ENCODE measurements at regions not wholly inside any gene's neighbourhood (a gene's known extent, or its start where the extent isn't known, plus 50 kb on each side); places are given as distances from the start of the nearest gene placed in this dataset.

DNA sequence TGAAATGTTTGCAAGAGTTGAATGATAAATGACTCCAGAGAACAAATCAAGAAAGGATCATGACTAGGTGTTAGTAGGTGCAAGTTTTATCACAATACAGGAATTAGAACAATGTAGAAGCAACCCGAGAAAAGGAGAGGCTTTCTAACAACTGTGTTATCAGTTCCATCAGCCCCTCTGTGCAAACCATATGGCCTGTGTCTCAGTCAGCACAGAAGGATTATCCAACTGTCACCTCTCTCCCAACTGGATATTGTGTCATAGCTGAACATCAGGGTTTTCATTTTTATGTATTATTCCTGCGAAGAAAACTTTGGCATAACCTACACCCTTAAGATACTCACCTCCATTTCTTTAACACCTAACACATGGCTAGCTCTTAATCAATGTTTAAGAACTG is 321.6 kb upstream of the RND3 start:
- TF ChIP-seq, protein P1, sequence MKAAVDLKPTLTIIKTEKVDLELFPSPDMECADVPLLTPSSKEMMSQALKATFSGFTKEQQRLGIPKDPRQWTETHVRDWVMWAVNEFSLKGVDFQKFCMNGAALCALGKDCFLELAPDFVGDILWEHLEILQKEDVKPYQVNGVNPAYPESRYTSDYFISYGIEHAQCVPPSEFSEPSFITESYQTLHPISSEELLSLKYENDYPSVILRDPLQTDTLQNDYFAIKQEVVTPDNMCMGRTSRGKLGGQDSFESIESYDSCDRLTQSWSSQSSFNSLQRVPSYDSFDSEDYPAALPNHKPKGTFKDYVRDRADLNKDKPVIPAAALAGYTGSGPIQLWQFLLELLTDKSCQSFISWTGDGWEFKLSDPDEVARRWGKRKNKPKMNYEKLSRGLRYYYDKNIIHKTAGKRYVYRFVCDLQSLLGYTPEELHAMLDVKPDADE (IDR thresholded peaks at IDR 0.05) = no peak
- TF ChIP-seq, protein P2, sequence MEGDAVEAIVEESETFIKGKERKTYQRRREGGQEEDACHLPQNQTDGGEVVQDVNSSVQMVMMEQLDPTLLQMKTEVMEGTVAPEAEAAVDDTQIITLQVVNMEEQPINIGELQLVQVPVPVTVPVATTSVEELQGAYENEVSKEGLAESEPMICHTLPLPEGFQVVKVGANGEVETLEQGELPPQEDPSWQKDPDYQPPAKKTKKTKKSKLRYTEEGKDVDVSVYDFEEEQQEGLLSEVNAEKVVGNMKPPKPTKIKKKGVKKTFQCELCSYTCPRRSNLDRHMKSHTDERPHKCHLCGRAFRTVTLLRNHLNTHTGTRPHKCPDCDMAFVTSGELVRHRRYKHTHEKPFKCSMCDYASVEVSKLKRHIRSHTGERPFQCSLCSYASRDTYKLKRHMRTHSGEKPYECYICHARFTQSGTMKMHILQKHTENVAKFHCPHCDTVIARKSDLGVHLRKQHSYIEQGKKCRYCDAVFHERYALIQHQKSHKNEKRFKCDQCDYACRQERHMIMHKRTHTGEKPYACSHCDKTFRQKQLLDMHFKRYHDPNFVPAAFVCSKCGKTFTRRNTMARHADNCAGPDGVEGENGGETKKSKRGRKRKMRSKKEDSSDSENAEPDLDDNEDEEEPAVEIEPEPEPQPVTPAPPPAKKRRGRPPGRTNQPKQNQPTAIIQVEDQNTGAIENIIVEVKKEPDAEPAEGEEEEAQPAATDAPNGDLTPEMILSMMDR (conservative IDR thresholded peaks at IDR 0.05; ENCODE audit: low read depth in 2 of 2) = no peak
- TF ChIP-seq, protein P3, sequence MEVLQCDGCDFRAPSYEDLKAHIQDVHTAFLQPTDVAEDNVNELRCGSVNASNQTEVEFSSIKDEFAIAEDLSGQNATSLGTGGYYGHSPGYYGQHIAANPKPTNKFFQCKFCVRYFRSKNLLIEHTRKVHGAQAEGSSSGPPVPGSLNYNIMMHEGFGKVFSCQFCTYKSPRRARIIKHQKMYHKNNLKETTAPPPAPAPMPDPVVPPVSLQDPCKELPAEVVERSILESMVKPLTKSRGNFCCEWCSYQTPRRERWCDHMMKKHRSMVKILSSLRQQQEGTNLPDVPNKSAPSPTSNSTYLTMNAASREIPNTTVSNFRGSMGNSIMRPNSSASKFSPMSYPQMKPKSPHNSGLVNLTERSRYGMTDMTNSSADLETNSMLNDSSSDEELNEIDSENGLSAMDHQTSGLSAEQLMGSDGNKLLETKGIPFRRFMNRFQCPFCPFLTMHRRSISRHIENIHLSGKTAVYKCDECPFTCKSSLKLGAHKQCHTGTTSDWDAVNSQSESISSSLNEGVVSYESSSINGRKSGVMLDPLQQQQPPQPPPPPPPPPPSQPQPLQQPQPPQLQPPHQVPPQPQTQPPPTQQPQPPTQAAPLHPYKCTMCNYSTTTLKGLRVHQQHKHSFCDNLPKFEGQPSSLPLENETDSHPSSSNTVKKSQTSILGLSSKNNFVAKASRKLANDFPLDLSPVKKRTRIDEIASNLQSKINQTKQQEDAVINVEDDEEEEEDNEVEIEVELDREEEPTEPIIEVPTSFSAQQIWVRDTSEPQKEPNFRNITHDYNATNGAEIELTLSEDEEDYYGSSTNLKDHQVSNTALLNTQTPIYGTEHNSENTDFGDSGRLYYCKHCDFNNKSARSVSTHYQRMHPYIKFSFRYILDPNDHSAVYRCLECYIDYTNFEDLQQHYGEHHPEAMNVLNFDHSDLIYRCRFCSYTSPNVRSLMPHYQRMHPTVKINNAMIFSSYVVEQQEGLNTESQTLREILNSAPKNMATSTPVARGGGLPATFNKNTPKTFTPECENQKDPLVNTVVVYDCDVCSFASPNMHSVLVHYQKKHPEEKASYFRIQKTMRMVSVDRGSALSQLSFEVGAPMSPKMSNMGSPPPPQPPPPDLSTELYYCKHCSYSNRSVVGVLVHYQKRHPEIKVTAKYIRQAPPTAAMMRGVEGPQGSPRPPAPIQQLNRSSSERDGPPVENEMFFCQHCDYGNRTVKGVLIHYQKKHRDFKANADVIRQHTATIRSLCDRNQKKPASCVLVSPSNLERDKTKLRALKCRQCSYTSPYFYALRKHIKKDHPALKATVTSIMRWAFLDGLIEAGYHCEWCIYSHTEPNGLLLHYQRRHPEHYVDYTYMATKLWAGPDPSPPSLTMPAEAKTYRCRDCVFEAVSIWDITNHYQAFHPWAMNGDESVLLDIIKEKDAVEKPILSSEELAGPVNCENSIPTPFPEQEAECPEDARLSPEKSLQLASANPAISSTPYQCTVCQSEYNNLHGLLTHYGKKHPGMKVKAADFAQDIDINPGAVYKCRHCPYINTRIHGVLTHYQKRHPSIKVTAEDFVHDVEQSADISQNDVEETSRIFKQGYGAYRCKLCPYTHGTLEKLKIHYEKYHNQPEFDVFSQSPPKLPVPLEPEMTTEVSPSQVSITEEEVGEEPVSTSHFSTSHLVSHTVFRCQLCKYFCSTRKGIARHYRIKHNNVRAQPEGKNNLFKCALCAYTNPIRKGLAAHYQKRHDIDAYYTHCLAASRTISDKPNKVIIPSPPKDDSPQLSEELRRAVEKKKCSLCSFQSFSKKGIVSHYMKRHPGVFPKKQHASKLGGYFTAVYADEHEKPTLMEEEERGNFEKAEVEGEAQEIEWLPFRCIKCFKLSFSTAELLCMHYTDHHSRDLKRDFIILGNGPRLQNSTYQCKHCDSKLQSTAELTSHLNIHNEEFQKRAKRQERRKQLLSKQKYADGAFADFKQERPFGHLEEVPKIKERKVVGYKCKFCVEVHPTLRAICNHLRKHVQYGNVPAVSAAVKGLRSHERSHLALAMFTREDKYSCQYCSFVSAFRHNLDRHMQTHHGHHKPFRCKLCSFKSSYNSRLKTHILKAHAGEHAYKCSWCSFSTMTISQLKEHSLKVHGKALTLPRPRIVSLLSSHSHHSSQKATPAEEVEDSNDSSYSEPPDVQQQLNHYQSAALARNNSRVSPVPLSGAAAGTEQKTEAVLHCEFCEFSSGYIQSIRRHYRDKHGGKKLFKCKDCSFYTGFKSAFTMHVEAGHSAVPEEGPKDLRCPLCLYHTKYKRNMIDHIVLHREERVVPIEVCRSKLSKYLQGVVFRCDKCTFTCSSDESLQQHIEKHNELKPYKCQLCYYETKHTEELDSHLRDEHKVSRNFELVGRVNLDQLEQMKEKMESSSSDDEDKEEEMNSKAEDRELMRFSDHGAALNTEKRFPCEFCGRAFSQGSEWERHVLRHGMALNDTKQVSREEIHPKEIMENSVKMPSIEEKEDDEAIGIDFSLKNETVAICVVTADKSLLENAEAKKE (CRISPR knock-in tag; IDR thresholded peaks at IDR 0.05) = no peak
- TF ChIP-seq EZH2 (IDR thresholded peaks at IDR 0.05; ENCODE audit: low read depth, unreplicated experiment) = no peak

Measured in GM23338 (cell line).